Naive B cell (primary cell): ENCODE measurements at regions not wholly inside any gene's neighbourhood (a gene's known extent, or its start where the extent isn't known, plus 50 kb on each side); places are given as distances from the start of the nearest gene placed in this dataset.
A peak's percentile ranks its signal among the peaks of the same experiment; 100 is the strongest.

Experiments used
- ATAC-seq, 2 donors: fragments of 150-1000 bp; cut with Tn5 transposase; 2 replicates each; pipeline ENCODE4 v1.10.0; 2021; ENCODE audit warnings: low read depth in 2 of 2, mild to moderate bottlenecking in 2 of 2, moderate library complexity in 2 of 2
- DNase-seq: peaks from one replicate; pipeline ENCODE4 v3.0.0; 2022
- H3K27ac Mint-ChIP-seq, 6 donors: one replicate each; pipeline ENCODE4 v1.8.0; 2020 to 2022; ENCODE audit warnings: mild to moderate bottlenecking in 6 of 6, mixed read lengths in 6 of 6, moderate library complexity in 5 of 6, inconsistent platforms in 2 of 6
- H3K27me3 Mint-ChIP-seq, 3 donors: one replicate each; pipeline ENCODE4 v1.8.0; 2021 to 2022; ENCODE audit warnings: mixed read lengths in 3 of 3, mild to moderate bottlenecking in 1 of 3
- H3K36me3 Mint-ChIP-seq, 2 donors: one replicate each; pipeline ENCODE4 v1.8.0; 2020 to 2022; ENCODE audit warnings: mixed read lengths in 2 of 2, inconsistent platforms in 1 of 2, mild to moderate bottlenecking in 1 of 2
- H3K4me1 Mint-ChIP-seq, 3 donors: one replicate each; pipeline ENCODE4 v1.8.0; 2020 to 2022; ENCODE audit warnings: mixed read lengths in 3 of 3, inconsistent platforms in 1 of 3, mild to moderate bottlenecking in 1 of 3, moderate library complexity in 1 of 3
- H3K4me3 Mint-ChIP-seq, 8 donors: one replicate each; pipeline ENCODE4 v1.8.0; 2020 to 2022; ENCODE audit warnings: mild to moderate bottlenecking in 8 of 8, mixed read lengths in 8 of 8, moderate library complexity in 8 of 8, inconsistent platforms in 2 of 8
- H3K9me3 Mint-ChIP-seq, 7 donors: one replicate each; pipeline ENCODE4 v1.8.0; 2020 to 2022; ENCODE audit warnings: mixed read lengths in 7 of 7, mild to moderate bottlenecking in 5 of 7, inconsistent platforms in 2 of 7, moderate library complexity in 1 of 7

DNA sequence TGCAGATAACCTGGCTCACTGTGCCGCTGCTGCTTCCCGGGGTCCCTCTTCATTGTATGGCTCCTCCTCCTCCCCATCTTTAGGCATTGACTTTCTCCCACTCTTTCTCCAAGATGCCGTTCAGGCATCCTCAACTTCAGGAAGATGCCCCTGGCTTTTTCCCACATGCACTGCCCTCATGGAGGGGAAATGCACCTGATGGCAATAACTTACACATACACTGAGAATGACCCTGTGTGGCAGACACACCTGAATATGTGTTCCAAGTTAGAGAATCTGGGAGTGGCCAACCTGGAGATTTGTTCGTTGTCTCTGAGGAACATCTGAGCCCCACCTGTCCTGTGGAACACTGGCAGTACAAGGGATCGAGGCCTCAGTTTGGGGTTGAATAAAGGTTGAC lies 273.9 kb upstream of the CHD6 start:
- no peaks in the 10 kb centered on the region for H3K4me1 Mint-ChIP-seq
- no peak overlapping the region for H3K4me3 Mint-ChIP-seq
- no peak overlapping the region for H3K27ac Mint-ChIP-seq
- no peak for DNase-seq
- peaks cover 0 to 15% (median 6%) of the 10 kb centered on the region in 3 donors for H3K27me3 Mint-ChIP-seq
- ATAC-seq, result no peak
- H3K36me3 Mint-ChIP-seq, result no peaks in the 10 kb centered on the region
- H3K9me3 Mint-ChIP-seq, result peaks cover 0 to 15% (median 3%) of the 10 kb centered on the region in 7 donors

- H3K27me3 Mint-ChIP-seq, result peaks cover 0 to 15% (median 6%) of the 10 kb centered on the region in 3 donors
- DNase-seq, result no peak
Measured at GRCh38 chr20:41889844-41890224, 271.7 kb upstream of the CHD6 start.

DNA sequence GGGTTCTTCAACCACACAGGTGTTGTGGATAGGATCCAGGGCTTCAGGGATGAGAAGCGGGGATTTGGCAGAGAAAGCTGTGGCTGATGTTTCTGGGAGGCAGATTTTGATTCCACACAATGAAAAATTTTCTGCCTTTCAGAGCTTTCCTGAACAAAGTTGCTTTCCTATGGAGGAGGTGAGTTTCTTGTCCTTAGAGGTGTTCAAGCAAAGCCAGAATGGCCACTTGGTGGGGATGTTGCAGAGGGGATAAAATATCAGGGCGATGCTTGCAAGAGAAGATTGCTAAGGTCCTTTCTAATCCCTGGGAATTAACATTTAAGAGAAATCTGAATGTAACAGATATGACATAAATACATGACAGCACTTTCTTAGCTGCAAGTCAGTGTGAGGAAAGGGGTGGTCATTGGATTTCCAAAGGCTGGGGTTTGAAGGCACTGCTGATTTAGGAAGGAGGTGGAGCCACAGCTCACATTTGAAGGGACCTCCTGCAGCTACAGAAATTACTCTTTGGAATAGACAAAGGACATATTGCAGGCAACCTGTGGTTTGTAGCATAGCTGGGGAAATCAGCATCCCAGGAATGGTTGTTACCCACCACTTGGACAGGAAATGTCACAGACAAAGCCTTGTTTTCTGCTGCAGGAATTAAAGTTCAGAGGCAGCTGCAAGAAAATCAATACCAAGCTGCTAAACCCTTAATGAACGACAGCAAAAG lies 271.1 kb upstream of the CHD6 start:
- Mint-ChIP-seq H3K27ac (no peak overlapping the region), H3K9me3 (peaks cover 0 to 14% (median 2%) of the 10 kb centered on the region in 7 donors), H3K27me3 (peaks cover 0 to 16% (median 2%) of the 10 kb centered on the region in 3 donors), H3K4me1 (no peaks in the 10 kb centered on the region), H3K36me3 (no peaks in the 10 kb centered on the region), H3K4me3 (no peak overlapping the region)
- ATAC-seq (no peak), DNase-seq (no peak)

More at GRCh38 chr20:41889844-41890224, 271.7 kb upstream of the CHD6 start:
- ATAC-seq, result no peak
- H3K36me3 Mint-ChIP-seq, result no peaks in the 10 kb centered on the region
- no peak overlapping the region for H3K4me3 Mint-ChIP-seq
- H3K9me3 Mint-ChIP-seq, result peaks cover 0 to 15% (median 3%) of the 10 kb centered on the region in 7 donors
- H3K4me1 Mint-ChIP-seq, result no peaks in the 10 kb centered on the region
- H3K27ac Mint-ChIP-seq, result no peak overlapping the region

DNA sequence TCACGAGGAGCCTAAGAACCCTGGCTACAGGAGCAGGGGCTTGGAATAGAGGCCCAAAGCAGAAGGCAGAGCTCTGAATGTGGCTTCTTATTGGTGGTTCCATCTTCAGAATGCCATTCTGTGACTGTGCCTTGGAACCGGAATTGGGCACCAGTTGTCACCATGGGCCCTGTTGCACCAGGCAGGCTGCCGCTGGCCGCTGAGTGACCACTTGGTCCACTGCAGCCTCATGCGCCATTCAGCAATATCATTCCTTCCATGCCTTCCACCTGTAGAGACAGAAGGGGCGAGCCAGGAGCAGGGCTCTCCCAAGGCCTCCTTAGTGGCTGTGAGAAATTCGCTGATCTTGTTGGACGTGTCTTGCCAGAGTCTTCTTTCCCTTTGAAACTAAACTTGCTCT lies 270.3 kb upstream of the CHD6 start:
- no peaks in the 10 kb centered on the region for H3K4me1 Mint-ChIP-seq

DNA sequence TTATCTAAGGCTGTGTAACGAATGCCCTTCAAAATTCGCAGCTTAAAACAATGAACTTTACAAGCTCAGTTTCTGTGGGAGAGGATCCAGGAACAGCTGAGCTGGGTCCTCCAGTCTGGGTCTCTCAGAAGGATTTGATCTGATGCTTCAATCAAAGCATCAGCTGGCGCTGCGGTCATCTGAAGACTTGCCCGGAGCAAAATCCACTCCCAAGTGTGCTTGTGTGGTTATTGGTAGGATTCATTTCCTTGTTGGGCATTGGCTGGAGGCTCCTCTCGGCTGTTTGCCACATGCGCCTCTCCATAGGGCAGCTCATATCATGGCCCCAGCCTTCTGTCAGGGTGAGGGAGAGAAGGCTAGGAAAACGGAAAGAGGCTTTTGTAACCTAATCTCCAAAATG lies 269.3 kb upstream of the CHD6 start:
- Mint-ChIP-seq H3K36me3 (no peaks in the 10 kb centered on the region), H3K9me3 (peaks cover 0 to 20% (median 0%) of the 10 kb centered on the region in 7 donors), H3K27me3 (peaks cover 0 to 23% (median 0%) of the 10 kb centered on the region in 3 donors), H3K27ac (no peak overlapping the region), H3K4me3 (no peak overlapping the region), H3K4me1 (no peaks in the 10 kb centered on the region)
- DNase-seq (no peak), ATAC-seq (no peak)

More for the DNA sequence above, 270.3 kb upstream of the CHD6 start:
- Mint-ChIP-seq H3K9me3 (peaks cover 0 to 18% (median 0%) of the 10 kb centered on the region in 7 donors), H3K27ac (no peak overlapping the region), H3K27me3 (peaks cover 0 to 21% (median 0%) of the 10 kb centered on the region in 3 donors), H3K36me3 (no peaks in the 10 kb centered on the region), H3K4me3 (no peak overlapping the region)
- ATAC-seq (no peak), DNase-seq (no peak)

GRCh38 chr20:41881466-41882046 lies 263.4 kb upstream of the CHD6 start:
- no peaks in the 10 kb centered on the region for H3K4me1 Mint-ChIP-seq
- no peak overlapping the region for H3K4me3 Mint-ChIP-seq
- H3K27me3 Mint-ChIP-seq, result peaks cover 0 to 16% (median 7%) of the 10 kb centered on the region in 3 donors
- H3K27ac Mint-ChIP-seq, result no peak overlapping the region
- ATAC-seq (no peak), DNase-seq (no peak)
- H3K9me3 Mint-ChIP-seq, result peaks cover 0 to 12% (median 0%) of the 10 kb centered on the region in 7 donors
- H3K36me3 Mint-ChIP-seq, result no peaks in the 10 kb centered on the region

DNA sequence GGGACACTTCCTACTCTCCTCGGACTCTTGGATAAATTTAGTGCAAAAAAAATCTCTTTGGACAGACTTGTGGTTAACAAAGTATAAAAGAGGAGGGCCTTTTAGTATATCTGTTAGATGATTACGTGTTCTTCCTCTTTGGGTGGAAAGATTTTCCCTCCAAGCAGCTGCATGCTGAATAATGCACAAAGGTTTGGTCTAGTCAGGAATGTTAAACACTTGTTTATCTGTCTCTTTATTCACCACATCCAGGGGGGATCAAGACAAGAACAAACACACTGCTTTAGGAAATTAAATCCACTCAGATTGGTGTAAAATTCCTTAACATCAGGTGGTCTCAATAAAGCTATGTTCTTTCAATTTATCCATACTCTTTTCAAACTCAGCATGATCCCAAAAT lies 260.9 kb upstream of the CHD6 start:
- no peaks in the 10 kb centered on the region for H3K36me3 Mint-ChIP-seq

DNA sequence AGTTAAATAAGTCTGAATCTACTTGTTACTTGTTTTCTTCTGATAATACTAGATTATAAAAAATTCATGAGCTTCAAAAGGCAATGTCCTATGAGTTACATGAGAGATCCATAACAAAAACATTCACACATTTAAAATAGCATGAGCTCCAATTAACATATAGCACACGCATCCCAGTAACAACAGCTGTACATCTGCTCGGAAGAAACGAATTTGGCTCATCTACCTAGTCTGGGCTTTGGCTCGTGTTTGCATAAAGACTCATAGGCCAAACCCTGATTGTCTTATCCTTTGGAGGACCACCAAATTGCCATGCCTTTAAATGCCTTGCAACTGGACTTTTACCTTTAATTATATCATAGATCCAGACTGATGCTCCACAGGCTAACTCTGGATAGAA lies 259.7 kb upstream of the CHD6 start:
- no peak overlapping the region for H3K4me3 Mint-ChIP-seq
- DNase-seq, result no peak
- H3K4me1 Mint-ChIP-seq, result no peaks in the 10 kb centered on the region
- H3K9me3 Mint-ChIP-seq, result peaks cover 0 to 2% (median 0%) of the 10 kb centered on the region in 7 donors
- peaks cover 0 to 10% (median 3%) of the 10 kb centered on the region in 3 donors for H3K27me3 Mint-ChIP-seq
- H3K27ac Mint-ChIP-seq, result no peak overlapping the region
- ATAC-seq, result no peak
- no peaks in the 10 kb centered on the region for H3K36me3 Mint-ChIP-seq

More for the DNA sequence above, 260.9 kb upstream of the CHD6 start:
- H3K27ac Mint-ChIP-seq, result no peak overlapping the region
- H3K4me3 Mint-ChIP-seq, result no peak overlapping the region
- DNase-seq, result no peak
- H3K9me3 Mint-ChIP-seq, result peaks cover 0 to 8% (median 0%) of the 10 kb centered on the region in 7 donors
- H3K27me3 Mint-ChIP-seq, result peaks cover 3 to 10% (median 9%) of the 10 kb centered on the region in 3 donors
- no peak for ATAC-seq
- H3K4me1 Mint-ChIP-seq, result no peaks in the 10 kb centered on the region

DNA sequence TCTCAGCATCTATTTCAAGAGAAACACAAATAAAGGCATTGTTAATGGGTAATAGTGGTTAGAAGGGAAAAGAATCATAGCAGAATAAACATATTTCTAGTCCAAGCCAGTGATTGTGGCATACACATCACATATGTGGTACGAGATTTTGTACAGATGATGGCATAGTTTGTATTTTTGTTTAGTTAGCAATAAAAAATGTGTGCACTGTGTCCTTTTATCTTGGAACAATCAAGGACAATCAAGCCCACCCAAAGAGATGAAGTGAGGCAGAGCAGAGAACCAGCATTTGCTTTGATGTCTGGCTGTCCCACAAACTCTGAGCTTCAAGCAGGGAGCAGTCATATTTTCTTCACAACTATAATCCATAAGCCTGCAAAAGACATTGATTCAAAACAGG lies 256.5 kb upstream of the CHD6 start:
- DNase-seq (no peak), ATAC-seq (no peak)
- Mint-ChIP-seq H3K27me3 (peaks cover 0 to 10% (median 7%) of the 10 kb centered on the region in 3 donors), H3K4me3 (no peak overlapping the region), H3K9me3 (peaks cover 0 to 7% (median 5%) of the 10 kb centered on the region in 7 donors), H3K27ac (no peak overlapping the region), H3K4me1 (no peaks in the 10 kb centered on the region), H3K36me3 (no peaks in the 10 kb centered on the region)

- Mint-ChIP-seq H3K4me3 (no peak overlapping the region), H3K27ac (no peak overlapping the region), H3K9me3 (peaks cover 5 to 22% (median 11%) of the 10 kb centered on the region in 7 donors), H3K4me1 (no peaks in the 10 kb centered on the region), H3K36me3 (no peaks in the 10 kb centered on the region), H3K27me3 (peaks cover 0 to 10% (median 7%) of the 10 kb centered on the region in 3 donors)
- DNase-seq, result no peak
- ATAC-seq, result no peak
Measured at GRCh38 chr20:41872930-41873329, 254.8 kb upstream of the CHD6 start.

DNA sequence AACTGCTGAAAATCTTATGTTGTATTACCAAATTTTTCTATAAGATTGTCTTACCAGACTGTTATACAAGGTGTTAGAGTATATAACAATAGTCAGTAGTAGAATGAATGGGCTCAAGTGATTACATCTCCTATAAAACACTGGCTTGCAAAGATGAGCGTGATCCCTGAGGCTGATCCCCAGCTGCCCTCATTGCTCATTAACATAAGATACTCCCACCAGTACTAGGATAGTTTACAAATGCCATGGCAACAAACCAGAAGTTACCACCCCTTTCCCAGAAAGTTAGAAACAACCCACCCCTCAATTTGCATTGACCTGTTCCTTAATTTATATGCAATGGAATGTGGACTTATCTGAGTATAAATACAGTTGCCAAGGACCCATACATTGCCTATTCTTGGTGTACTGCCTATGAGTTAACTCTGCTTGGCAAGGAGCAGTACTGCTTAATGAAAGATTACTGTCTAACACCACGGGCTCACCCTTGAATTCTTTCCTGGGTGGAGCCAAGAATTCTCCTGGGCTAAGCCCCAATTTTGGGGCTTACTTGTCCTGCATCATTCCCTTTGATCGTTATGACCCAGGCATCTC lies 252.8 kb upstream of the CHD6 start:
- Mint-ChIP-seq H3K9me3 (peaks cover 7 to 30% (median 12%) of the 10 kb centered on the region in 7 donors), H3K27ac (no peak overlapping the region), H3K4me1 (no peaks in the 10 kb centered on the region), H3K36me3 (no peaks in the 10 kb centered on the region), H3K27me3 (peaks cover 0 to 10% (median 0%) of the 10 kb centered on the region in 3 donors), H3K4me3 (no peak overlapping the region)
- no peak for DNase-seq
- no peak for ATAC-seq

DNA sequence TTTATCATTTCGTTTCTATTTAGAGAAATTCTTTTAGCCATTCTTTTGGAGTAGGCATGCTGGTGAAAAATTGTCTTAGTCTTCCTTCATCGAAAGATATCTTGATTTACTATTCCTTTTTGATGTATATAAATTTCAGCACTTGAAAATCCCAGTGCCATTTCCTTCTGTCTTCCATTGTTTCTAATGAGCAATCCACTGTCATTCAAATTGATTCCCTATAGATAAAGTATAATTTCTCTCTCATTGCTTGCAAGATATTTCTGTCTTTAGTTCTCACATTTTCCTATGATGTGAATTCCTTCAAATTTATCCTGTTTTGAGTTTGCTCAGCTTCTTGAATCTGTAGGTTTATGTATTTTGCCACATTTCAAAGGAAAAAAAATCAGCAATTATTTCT lies 251.1 kb upstream of the CHD6 start:
- Mint-ChIP-seq H3K9me3 (peaks cover 7 to 30% (median 12%) of the 10 kb centered on the region in 7 donors), H3K27ac (no peak overlapping the region), H3K27me3 (peaks cover 0 to 10% (median 0%) of the 10 kb centered on the region in 3 donors), H3K36me3 (no peaks in the 10 kb centered on the region), H3K4me3 (no peak overlapping the region), H3K4me1 (no peaks in the 10 kb centered on the region)
- DNase-seq (no peak), ATAC-seq (no peak)

DNA sequence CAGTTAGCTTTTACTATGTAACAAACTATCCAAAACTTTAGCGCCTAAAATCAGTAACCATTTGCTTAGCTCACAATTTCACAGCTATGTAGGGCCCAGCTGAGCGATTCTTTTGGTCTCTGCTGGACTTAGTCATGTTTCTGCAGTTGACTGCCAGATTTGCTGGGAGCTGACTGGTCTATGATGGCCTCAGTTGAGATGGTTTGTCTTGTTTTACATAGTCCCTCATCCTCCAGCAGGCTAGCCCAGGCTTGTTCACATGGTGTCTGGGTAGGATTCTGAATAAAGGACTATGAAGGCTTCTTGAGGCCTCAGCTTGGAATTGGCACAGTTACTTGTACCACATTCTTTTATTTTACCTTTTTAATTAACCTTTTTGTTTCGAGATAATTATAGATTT lies 247.8 kb upstream of the CHD6 start:
- DNase-seq, result no peak
- H3K4me1 Mint-ChIP-seq, result no peaks in the 10 kb centered on the region
- peak overlapping the region in 1 of 6 donors; percentile 71 for H3K27ac Mint-ChIP-seq
- H3K36me3 Mint-ChIP-seq, result no peaks in the 10 kb centered on the region
- no peak for ATAC-seq
- H3K27me3 Mint-ChIP-seq, result peaks cover 0 to 6% (median 0%) of the 10 kb centered on the region in 3 donors
- peaks cover 0 to 30% (median 12%) of the 10 kb centered on the region in 7 donors for H3K9me3 Mint-ChIP-seq
- H3K4me3 Mint-ChIP-seq, result no peak overlapping the region

DNA sequence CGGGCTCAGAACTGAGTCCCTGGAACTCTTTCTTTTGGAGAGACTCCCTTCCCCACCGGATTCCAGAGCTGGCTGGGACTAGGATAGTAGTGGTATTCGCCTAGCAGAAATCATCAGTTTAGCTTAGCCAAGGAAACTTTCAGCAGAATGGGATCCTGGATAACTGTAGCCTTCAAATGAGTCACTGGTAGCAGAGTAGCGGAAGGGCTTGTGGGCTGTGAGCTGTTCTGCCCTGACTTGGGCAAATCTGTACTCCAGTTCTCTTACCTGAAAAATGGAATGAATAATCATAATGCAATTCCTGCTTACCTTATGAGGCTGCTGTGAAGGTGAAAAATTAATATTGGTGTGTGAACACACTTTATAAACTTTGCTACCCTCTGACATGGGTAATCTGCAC lies 244.3 kb upstream of the CHD6 start:
- Mint-ChIP-seq H3K27me3 (peaks cover 0 to 3% (median 0%) of the 10 kb centered on the region in 3 donors), H3K36me3 (peaks cover 0 to 4% of the 10 kb centered on the region in 2 donors), H3K4me1 (no peaks in the 10 kb centered on the region), H3K9me3 (peaks cover 0 to 7% (median 4%) of the 10 kb centered on the region in 7 donors), H3K4me3 (no peak overlapping the region), H3K27ac (no peak overlapping the region)
- ATAC-seq (no peak), DNase-seq (no peak)
